RWPE1 (cell line): ENCODE measurements at regions not wholly inside any gene's neighbourhood (a gene's known extent, or its start where the extent isn't known, plus 50 kb on each side); places are given as distances from the start of the nearest gene placed in this dataset.

Experiments used
- CTCF ChIA-PET: fragments of 350-600 bp; sonication (Branson Sonifier 250); formaldehyde crosslinking; extraction: SDS; loops from one replicate; lab custom pipeline; 2021; lab: Yijun Ruan, JAX
- POLR2A ChIA-PET: fragments of 400-600 bp; formaldehyde crosslinking; extraction: SDS; loops from one replicate; lab custom pipeline; 2020; ENCODE audit warnings: antibody characterized with exemption; ENCODE audit not compliant: low non-redundant PET; lab: Yijun Ruan, JAX
- DNase-seq: peaks from one replicate; pipeline ENCODE4 v3.0.0; 2012; ENCODE audit warnings: low spot score
- H3K27ac ChIP-seq: fragments of 450-650 bp; 2 replicates; pipeline ENCODE4 v1.5.1; 2017
- TF ChIP-seq, protein P1 (sequence below): fragments of 450-650 bp; conservative IDR thresholded peaks from 2 replicates; pipeline ENCODE4 v1.5.1; 2017; ENCODE audit warnings: low read depth, mild to moderate bottlenecking

DNA sequence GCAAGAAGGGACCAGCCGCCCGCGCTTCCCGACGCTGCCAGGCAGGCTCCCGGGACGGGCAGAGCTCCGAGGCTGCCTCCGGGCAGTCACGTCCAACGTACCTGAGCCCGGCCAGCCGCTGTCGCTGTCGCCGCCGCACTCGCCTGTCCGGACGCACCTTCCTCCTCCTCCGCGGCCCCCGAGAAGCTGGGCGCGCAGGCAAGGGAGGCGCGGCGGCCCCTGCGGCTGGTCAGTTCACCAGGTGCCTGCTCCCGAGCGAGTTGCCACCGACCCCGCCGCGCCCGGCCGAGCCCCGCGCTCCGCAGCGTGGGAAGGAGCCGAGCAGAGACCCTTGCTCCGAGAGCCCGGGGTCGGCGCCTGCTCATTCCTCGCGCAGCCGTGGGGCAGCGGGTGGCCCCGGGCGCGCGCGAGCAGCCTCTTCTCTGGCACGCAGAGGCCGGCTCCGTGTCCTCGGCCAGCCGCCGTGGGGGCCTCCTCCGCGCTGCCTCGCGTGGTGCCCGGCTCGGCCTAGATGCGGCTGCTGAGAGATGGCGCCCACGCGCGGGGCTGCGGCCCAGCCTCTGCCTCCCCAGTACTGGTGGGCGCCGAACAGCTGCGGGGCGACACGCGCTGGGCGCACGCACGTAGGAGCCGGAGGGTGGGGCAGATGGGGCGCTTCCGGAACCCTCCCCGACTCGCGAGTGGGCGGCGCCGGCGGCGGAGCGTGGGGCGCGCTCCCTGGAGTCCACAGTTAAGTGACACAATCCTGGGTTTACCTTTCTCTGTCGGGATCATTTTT lies 419.4 kb downstream of the UQCRFS1 start:
- no peak for DNase-seq
- H3K27ac ChIP-seq, result no peak overlapping the region
- CTCF ChIA-PET, result interaction anchor here (0.6 kb wide), 1 partner anchor 113 kb away, joined by 3 read pairs; no protein-coding TSS in a partner anchor
- TF ChIP-seq, protein P1, sequence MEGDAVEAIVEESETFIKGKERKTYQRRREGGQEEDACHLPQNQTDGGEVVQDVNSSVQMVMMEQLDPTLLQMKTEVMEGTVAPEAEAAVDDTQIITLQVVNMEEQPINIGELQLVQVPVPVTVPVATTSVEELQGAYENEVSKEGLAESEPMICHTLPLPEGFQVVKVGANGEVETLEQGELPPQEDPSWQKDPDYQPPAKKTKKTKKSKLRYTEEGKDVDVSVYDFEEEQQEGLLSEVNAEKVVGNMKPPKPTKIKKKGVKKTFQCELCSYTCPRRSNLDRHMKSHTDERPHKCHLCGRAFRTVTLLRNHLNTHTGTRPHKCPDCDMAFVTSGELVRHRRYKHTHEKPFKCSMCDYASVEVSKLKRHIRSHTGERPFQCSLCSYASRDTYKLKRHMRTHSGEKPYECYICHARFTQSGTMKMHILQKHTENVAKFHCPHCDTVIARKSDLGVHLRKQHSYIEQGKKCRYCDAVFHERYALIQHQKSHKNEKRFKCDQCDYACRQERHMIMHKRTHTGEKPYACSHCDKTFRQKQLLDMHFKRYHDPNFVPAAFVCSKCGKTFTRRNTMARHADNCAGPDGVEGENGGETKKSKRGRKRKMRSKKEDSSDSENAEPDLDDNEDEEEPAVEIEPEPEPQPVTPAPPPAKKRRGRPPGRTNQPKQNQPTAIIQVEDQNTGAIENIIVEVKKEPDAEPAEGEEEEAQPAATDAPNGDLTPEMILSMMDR, result no peak
- POLR2A ChIA-PET, result no interaction called here

DNA sequence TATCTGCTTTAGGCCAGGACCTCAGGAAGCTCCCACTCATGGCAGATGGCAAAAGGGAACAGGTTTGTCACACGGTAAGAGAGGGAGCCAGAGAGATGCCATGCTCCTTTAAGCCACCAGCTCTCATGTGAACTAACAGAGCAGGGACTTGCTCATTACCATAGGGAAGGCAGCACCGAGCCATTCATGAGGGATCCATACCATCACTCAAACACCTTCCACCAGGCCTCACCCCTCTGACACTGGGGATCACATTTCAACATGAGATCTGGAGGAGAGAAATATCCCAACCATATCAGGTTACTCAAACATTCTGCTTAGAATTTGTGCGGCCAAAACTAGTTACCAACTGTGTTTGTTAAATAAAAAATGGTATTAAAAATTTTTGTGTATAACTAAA lies 427.0 kb downstream of the UQCRFS1 start:
- TF ChIP-seq, protein P1, result no peak
- POLR2A ChIA-PET, result no interaction called here
- no peak for DNase-seq
- CTCF ChIA-PET, result no interaction called here
- H3K27ac ChIP-seq, result no peak overlapping the region

DNA sequence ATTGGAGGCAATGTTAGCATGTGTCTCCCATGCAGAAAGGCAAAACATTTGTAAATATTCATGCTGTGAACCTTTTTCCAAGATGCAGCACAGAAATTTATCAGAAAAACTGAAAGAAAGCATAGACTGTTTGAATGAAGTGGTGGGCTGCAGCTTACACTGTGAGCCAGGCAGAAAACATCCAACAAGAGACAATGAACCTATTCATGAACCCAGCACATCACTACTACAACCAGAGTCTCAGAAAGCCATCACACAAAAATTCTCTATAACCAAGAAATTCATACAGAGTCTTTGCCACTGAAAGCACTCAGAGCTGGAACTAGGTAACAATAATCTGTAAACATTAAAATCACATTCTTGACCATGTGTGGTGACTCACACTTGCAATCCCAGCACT lies 448.9 kb downstream of the UQCRFS1 start:
- H3K27ac ChIP-seq, result no peak overlapping the region
- POLR2A ChIA-PET, result no interaction called here
- no peak for DNase-seq
- TF ChIP-seq, protein P1, result no peak
- CTCF ChIA-PET, result interaction anchor here (0.6 kb wide), 1 partner anchor 539 kb away, joined by 5 read pairs; no protein-coding TSS in a partner anchor

DNA sequence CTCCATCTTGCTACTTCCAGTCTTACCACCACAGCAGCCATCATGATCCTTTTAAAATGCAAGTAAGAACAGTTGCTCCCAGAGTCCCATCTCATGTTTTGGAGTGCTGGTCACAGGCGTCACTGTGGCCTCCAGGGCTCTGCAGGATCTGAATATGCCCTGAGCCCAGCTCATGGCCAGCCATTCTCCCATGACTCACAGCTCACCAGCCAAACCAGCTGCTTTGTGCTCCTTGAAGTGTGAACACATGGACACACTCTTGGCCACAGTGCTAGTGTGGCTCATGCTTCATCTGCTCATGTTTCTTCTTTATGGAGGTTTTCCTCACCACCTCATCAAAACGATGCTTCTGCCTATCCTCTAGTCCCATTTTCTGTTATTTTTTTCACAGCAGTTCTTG lies 466.5 kb downstream of the UQCRFS1 start:
- CTCF ChIA-PET, result no interaction called here
- no peak for DNase-seq
- POLR2A ChIA-PET, result no interaction called here
- no peak overlapping the region for H3K27ac ChIP-seq
- TF ChIP-seq, protein P1, result no peak

DNA sequence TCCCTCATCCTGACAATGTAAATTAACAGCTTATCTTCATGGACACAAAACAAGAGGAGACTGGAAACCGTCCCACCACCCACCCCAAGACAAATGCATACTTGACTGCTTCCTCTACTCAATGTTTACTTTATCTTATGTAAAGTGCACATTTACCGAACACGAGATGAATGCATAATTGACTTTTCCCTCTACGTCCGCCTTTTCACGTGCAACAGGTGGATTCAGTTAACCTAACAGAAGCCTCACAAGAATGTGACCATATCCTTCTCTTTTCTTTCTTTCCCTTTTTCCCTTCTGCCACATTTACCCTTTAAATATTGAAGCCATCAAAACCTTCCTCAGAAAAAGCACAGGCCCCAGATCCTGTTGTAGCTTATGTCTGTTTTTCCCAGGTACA lies 468.0 kb downstream of the UQCRFS1 start:
- ChIA-PET CTCF (no interaction called here), POLR2A (no interaction called here)
- TF ChIP-seq, protein P1, result no peak
- DNase-seq, result no peak
- H3K27ac ChIP-seq, result no peak overlapping the region

DNA sequence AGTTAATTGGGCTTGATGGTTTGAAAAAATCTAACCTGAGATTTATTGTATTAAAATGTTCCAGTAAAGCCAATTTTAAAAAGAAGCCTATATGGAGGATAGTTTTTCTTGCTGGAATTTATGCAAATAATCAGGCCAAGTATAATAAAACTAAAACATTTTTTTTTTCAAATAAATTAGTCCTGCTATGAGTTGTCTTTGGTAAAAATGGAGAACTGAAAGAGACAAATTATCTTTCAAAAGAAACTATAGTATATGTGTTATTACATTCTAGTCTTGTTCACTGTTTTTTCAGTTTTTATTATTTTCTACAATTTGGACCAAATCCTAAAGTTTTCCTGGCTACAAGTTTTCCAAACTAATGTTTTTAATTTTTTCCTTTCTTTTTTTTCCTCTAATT lies 468.9 kb downstream of the UQCRFS1 start:
- no peak overlapping the region for H3K27ac ChIP-seq
- TF ChIP-seq, protein P1, result no peak
- CTCF ChIA-PET, result no interaction called here
- POLR2A ChIA-PET, result no interaction called here
- DNase-seq, result no peak
